SK-N-SH (cell line): ENCODE measurements at regions not wholly inside any gene's neighbourhood (a gene's known extent, or its start where the extent isn't known, plus 50 kb on each side); places are given as distances from the start of the nearest gene placed in this dataset.

Experiments used
- CTCF ChIA-PET: fragments of 300-600, 350-600 bp; formaldehyde crosslinking; extraction: SDS; loops from one replicate; lab custom pipeline; 2021; lab: Yijun Ruan, JAX
- POLR2A ChIA-PET: fragments of 350-600 bp; sonication (Branson Sonifier 250); formaldehyde crosslinking; extraction: SDS; loops from one replicate; lab custom pipeline; 2020; ENCODE audit warnings: antibody characterized with exemption, inconsistent platforms; lab: Yijun Ruan, JAX
- DNase-seq: peaks from one replicate; pipeline ENCODE4 v3.0.0; 2012
- H2AFZ ChIP-seq: fragments of 200-600 bp; sonication (generic); 2 replicates; pipeline ENCODE4 v1.8.1; 2016; ENCODE audit warnings: antibody characterized with exemption, mild to moderate bottlenecking, low read depth
- H3F3A ChIP-seq: fragments of 200-600 bp; sonication (generic); replicated peaks from 2 replicates; pipeline ENCODE3; 2016; ENCODE audit warnings: antibody characterized with exemption, mild to moderate bottlenecking; ENCODE audit not compliant: insufficient read depth
- H3K27ac ChIP-seq, 2 experiments: fragments of 200-500 bp in 1 of 2; fragments of 200-600 bp in 1 of 2; sonication (Bioruptor generic) in 1 of 2; sonication (generic), shearing (Covaris generic) in 1 of 2; 2 replicates each; pipeline versions ENCODE4 v1.5.1 to v1.6.1; 2014 to 2016; ENCODE audit warnings: low read depth in 2 of 2, inconsistent platforms in 1 of 2, low read length in 1 of 2, mild to moderate bottlenecking in 1 of 2, mixed read lengths in 1 of 2
- H3K27me3 ChIP-seq: fragments of 200-600 bp; sonication (generic), shearing (Covaris generic); 2 replicates; pipeline ENCODE4 v1.6.1; 2016; ENCODE audit warnings: mixed run types; ENCODE audit not compliant: insufficient read depth
- H3K36me3 ChIP-seq, 2 experiments: fragments of 200-500 bp in 1 of 2; fragments of 200-600 bp in 1 of 2; sonication (Bioruptor generic) in 1 of 2; sonication (generic) in 1 of 2; replicated peaks in 1 of 2; 2 replicates each; pipeline versions ENCODE3 to v1.5.1; 2014 to 2016; ENCODE audit warnings: low read length in 1 of 2, mild to moderate bottlenecking in 1 of 2; ENCODE audit not compliant: insufficient read depth in 2 of 2, control insufficient read depth in 1 of 2
- H3K4me1 ChIP-seq, 2 experiments: fragments of 200-500 bp in 1 of 2; fragments of 200-600 bp in 1 of 2; sonication (Bioruptor generic) in 1 of 2; sonication (generic), shearing (Covaris generic) in 1 of 2; 2 replicates each; pipeline versions ENCODE4 v1.5.1 to v1.6.1; 2014 to 2016; ENCODE audit warnings: low read depth in 1 of 2, low read length in 1 of 2, mixed run types in 1 of 2; ENCODE audit not compliant: insufficient read depth in 2 of 2, control insufficient read depth in 1 of 2
- H3K4me2 ChIP-seq: fragments of 200-600 bp; sonication (generic), shearing (Covaris generic); 2 replicates; pipeline ENCODE4 v1.6.1; 2017; ENCODE audit warnings: mixed run types
- H3K4me3 ChIP-seq, 2 experiments: fragments of 200-500 bp in 1 of 2; fragments of 200-600 bp in 1 of 2; sonication (Bioruptor generic) in 1 of 2; sonication (generic), shearing (Covaris generic) in 1 of 2; 2 replicates each; pipeline versions ENCODE4 v1.5.1 to v1.8.1; 2014 to 2016; ENCODE audit warnings: low read depth in 2 of 2, inconsistent platforms in 1 of 2, low read length in 1 of 2, mild to moderate bottlenecking in 1 of 2, mixed read lengths in 1 of 2, moderate library complexity in 1 of 2
- H3K79me2 ChIP-seq: fragments of 200-600 bp; sonication (generic); 2 replicates; pipeline ENCODE4 v1.8.1; 2017; ENCODE audit warnings: mild to moderate bottlenecking; ENCODE audit not compliant: insufficient read depth
- H3K9ac ChIP-seq: fragments of 200-600 bp; sonication (generic); 2 replicates; pipeline ENCODE4 v1.6.1; 2017; ENCODE audit warnings: mixed run types
- H3K9me2 ChIP-seq: fragments of 200-600 bp; sonication (generic); 2 replicates; pipeline ENCODE4 v1.6.1; 2017; ENCODE audit warnings: mixed run types
- H3K9me3 ChIP-seq: fragments of 200-600 bp; sonication (generic); 2 replicates; pipeline ENCODE4 v1.6.1; 2017; ENCODE audit warnings: mixed run types, mild to moderate bottlenecking, moderate library complexity
- H4K20me1 ChIP-seq: fragments of 200-600 bp; sonication (generic); 2 replicates; pipeline ENCODE4 v1.6.1; 2017; ENCODE audit warnings: mild to moderate bottlenecking, mixed run types; ENCODE audit not compliant: insufficient read depth
- ELF1 ChIP-seq: IDR thresholded peaks from 2 replicates; pipeline ENCODE4 v1.4.0; 2012
- EP300 ChIP-seq, 2 experiments: IDR thresholded peaks; 2 replicates each; pipeline versions ENCODE4 v1.4.0 to v1.6.1; 2012; ENCODE audit warnings: borderline replicate concordance in 1 of 2, low read depth in 1 of 2, low read length in 1 of 2
- EZH2phosphoT487 ChIP-seq: fragments of 200-600 bp; sonication (generic); IDR thresholded peaks from 2 replicates; pipeline ENCODE4 v1.6.1; 2017; ENCODE audit warnings: low read depth, mixed run types, mild to moderate bottlenecking, antibody characterized with exemption, moderate library complexity, borderline replicate concordance
- GABPA ChIP-seq: IDR thresholded peaks from 2 replicates; pipeline ENCODE4 v1.4.0; 2012; ENCODE audit warnings: low read depth, mild to moderate bottlenecking
- MEF2A ChIP-seq: IDR thresholded peaks from 2 replicates; pipeline ENCODE4 v1.4.0; 2012; ENCODE audit warnings: low read depth, borderline replicate concordance
- PBX3 ChIP-seq: IDR thresholded peaks from 2 replicates; pipeline ENCODE4; 2012
- RAD21 ChIP-seq: IDR thresholded peaks from 2 replicates; pipeline ENCODE4 v1.6.1; 2012; ENCODE audit warnings: mild to moderate bottlenecking, low read length
- RXRA ChIP-seq: IDR thresholded peaks from 2 replicates; pipeline ENCODE4 v1.4.0; 2012; ENCODE audit warnings: low read depth, mild to moderate bottlenecking, borderline replicate concordance
- TAF1 ChIP-seq: IDR thresholded peaks from 2 replicates; pipeline ENCODE4 v1.6.1; 2012; ENCODE audit warnings: low read depth, mild to moderate bottlenecking, low read length, moderate library complexity, borderline replicate concordance
- TCF12 ChIP-seq: IDR thresholded peaks from 2 replicates; pipeline ENCODE4 v1.4.0; 2012
- TEAD4 ChIP-seq: IDR thresholded peaks from 2 replicates; pipeline ENCODE4 v1.4.0; 2012; ENCODE audit warnings: mild to moderate bottlenecking, borderline replicate concordance; ENCODE audit not compliant: insufficient read depth
- YY1 ChIP-seq: IDR thresholded peaks from 2 replicates; pipeline ENCODE4 v1.4.0; 2012; ENCODE audit warnings: low read depth, mild to moderate bottlenecking
- ZBTB33 ChIP-seq: IDR thresholded peaks from 2 replicates; pipeline ENCODE4 v1.4.0; 2012; ENCODE audit warnings: low read depth, borderline replicate concordance
- WGBS: methylation state at CpG from one replicate; pipeline ENCODE4 v1.1.6; 2017; ENCODE audit warnings: low lambda C conversion rate; 5-methylcytosine and 5-hydroxymethylcytosine counted together
- TF ChIP-seq, protein P1 (sequence below): IDR thresholded peaks from 2 replicates; pipeline ENCODE4 v1.4.0; 2012; ENCODE audit warnings: low read depth, borderline replicate concordance

GRCh38 chr11:134792677-134793076, 380.6 kb upstream of the B3GAT1 start (continued):
- no peak for TF ChIP-seq GABPA
- no peak for TF ChIP-seq ZBTB33
- TF ChIP-seq RAD21, result no peak
- TF ChIP-seq TEAD4, result no peak
- no peak for TF ChIP-seq TAF1

DNA sequence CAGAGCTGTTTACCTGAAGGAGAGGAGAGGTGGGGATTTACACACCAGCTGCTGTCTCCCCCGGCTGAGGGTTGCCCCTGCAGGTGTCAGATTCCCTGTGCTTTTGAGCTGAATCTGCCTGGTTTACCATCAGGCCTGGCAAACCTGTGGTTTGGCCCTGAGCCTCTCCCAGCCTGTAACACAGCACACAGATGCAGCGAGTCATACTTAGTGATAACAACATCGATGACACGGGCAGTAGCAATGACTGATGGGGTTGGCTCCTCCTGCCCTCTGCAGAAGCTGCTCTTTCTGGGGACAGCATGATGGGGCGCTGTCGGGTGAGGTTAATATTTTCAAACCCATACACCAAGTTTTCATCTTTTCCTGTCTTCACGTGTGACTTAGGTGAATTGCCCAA, 380.0 kb upstream of the B3GAT1 start:
- no peaks in the 10 kb centered on the region for H4K20me1 ChIP-seq
- ChIA-PET POLR2A (no interaction called here), CTCF (interaction anchor here (1.1 to 1.8 kb wide), 2 partner anchors 9 to 14 kb away, joined by 3 to 6 read pairs; no protein-coding TSS in a partner anchor)
- H3K9me3 ChIP-seq, result no peaks in the 10 kb centered on the region
- H3K27me3 ChIP-seq, result no peaks in the 10 kb centered on the region
- DNase-seq, result peak; percentile 30
- TF ChIP-seq, protein P1, sequence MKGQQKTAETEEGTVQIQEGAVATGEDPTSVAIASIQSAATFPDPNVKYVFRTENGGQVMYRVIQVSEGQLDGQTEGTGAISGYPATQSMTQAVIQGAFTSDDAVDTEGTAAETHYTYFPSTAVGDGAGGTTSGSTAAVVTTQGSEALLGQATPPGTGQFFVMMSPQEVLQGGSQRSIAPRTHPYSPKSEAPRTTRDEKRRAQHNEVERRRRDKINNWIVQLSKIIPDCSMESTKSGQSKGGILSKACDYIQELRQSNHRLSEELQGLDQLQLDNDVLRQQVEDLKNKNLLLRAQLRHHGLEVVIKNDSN, result no peak
- TF ChIP-seq RXRA, result no peak
- TF ChIP-seq EP300 (IDR thresholded peaks at IDR 0.05; ENCODE audit: borderline replicate concordance in 1 of 2, low read depth in 1 of 2, low read length in 1 of 2), result no peak
- no peak for TF ChIP-seq MEF2A
- TF ChIP-seq EZH2phosphoT487, result no peak
- TF ChIP-seq ELF1, result no peak
- no peak for TF ChIP-seq YY1
- no peak for TF ChIP-seq PBX3
- TF ChIP-seq TCF12, result no peak
- H3K4me1 ChIP-seq, result peaks cover 0 to 7% of the 10 kb centered on the region in 2 experiments; a peak in 1 of 4 replicates
- no peaks in the 10 kb centered on the region for H3K36me3 ChIP-seq
- no peak overlapping the region for H3K4me3 ChIP-seq
- H2AFZ ChIP-seq, result no peak overlapping the region
- H3K9me2 ChIP-seq, result no peaks in the 10 kb centered on the region
- no peaks in the 10 kb centered on the region for H3K79me2 ChIP-seq
- no peak overlapping the region for H3K27ac ChIP-seq
- H3K9ac ChIP-seq, result no peak overlapping the region
- no peaks in the 10 kb centered on the region for H3F3A ChIP-seq
- no peak overlapping the region for H3K4me2 ChIP-seq
- WGBS, result 34% methylated on average over 7 of the region's 7 CpGs
